WTC11 (cell line): ENCODE measurements at regions not wholly inside any gene's neighbourhood (a gene's known extent, or its start where the extent isn't known, plus 50 kb on each side); places are given as distances from the start of the nearest gene placed in this dataset.

Source experiments
- ATAC-seq: fragments of 200-7000 bp; cut with Tn5 transposase; 2 replicates; pipeline ENCODE4 v1.10.0; 2021; ENCODE audit warnings: mild to moderate bottlenecking, moderate library complexity
- CTCF ChIA-PET: fragments of 300-600 bp; sonication (Branson Sonifier 250); formaldehyde crosslinking; loops from one replicate; lab custom pipeline; 2021; ENCODE audit warnings: antibody characterized with exemption; lab: Charles Lee
- POLR2A ChIA-PET: fragments of 350-600 bp; sonication (Branson Sonifier 250); formaldehyde crosslinking; loops from one replicate; lab custom pipeline; 2021; ENCODE audit warnings: antibody characterized with exemption; lab: Charles Lee
- DNase-seq: peaks from one replicate; pipeline ENCODE4 v3.0.0; 2021; ENCODE audit warnings: low spot score
- H3K27ac Mint-ChIP-seq: 2 replicates; pipeline ENCODE4 v1.8.0; 2021; ENCODE audit warnings: mixed read lengths
- H3K27me3 Mint-ChIP-seq: 2 replicates; pipeline ENCODE4 v1.8.0; 2021; ENCODE audit warnings: low read depth, mild to moderate bottlenecking, moderate library complexity, mixed read lengths
- H3K36me3 Mint-ChIP-seq: 2 replicates; pipeline ENCODE4 v1.8.0; 2021; ENCODE audit warnings: mixed read lengths
- H3K4me1 Mint-ChIP-seq: 2 replicates; pipeline ENCODE4 v1.8.0; 2022; ENCODE audit warnings: mixed read lengths
- H3K4me3 Mint-ChIP-seq: 2 replicates; pipeline ENCODE4 v1.8.0; 2021; ENCODE audit warnings: mild to moderate bottlenecking, moderate library complexity, mixed read lengths
- H3K9me3 Mint-ChIP-seq: 2 replicates; pipeline ENCODE4 v1.8.0; 2021; ENCODE audit warnings: mixed read lengths
- AFF4 ChIP-seq: sonication (generic); formaldehyde crosslinking; IDR thresholded peaks from 2 replicates; pipeline ENCODE4 v1.8.1; 2023; ENCODE audit warnings: mild to moderate bottlenecking, missing genetic modification reagents, borderline replicate concordance
- AR ChIP-seq: fragments of 250-450 bp; sonication (Bioruptor Pico); IDR thresholded peaks from 2 replicates; pipeline ENCODE4 v1.9.0; 2021; ENCODE audit warnings: mild to moderate bottlenecking
- ESRRA ChIP-seq: sonication (generic); formaldehyde crosslinking; IDR thresholded peaks from 2 replicates; pipeline ENCODE4 v1.8.1; 2022; ENCODE audit warnings: mild to moderate bottlenecking, missing genetic modification reagents, borderline replicate concordance
- FOXJ3 ChIP-seq: sonication (generic); formaldehyde crosslinking; IDR thresholded peaks from 2 replicates; pipeline ENCODE4 v1.9.0; 2021; ENCODE audit warnings: missing genetic modification reagents, mild to moderate bottlenecking, borderline replicate concordance
- FOXP1 ChIP-seq: sonication (generic); formaldehyde crosslinking; IDR thresholded peaks from 2 replicates; pipeline ENCODE4 v1.8.0; 2022; ENCODE audit warnings: missing genetic modification reagents, mild to moderate bottlenecking, moderate library complexity, borderline replicate concordance
- JAZF1 ChIP-seq: fragments of 250-450 bp; sonication (Bioruptor Pico); IDR thresholded peaks from 2 replicates; pipeline ENCODE4 v1.9.0; 2021; ENCODE audit warnings: moderate library complexity, mild to moderate bottlenecking, inconsistent platforms
- JUN ChIP-seq: sonication (generic); formaldehyde crosslinking; IDR thresholded peaks from 2 replicates; pipeline ENCODE4 v1.8.0; 2023; ENCODE audit warnings: mild to moderate bottlenecking, missing genetic modification reagents
- MYBL2 ChIP-seq: sonication (generic); formaldehyde crosslinking; IDR thresholded peaks from 2 replicates; pipeline ENCODE4 v1.8.1; 2023; ENCODE audit warnings: mild to moderate bottlenecking, moderate library complexity, missing genetic modification reagents
- NFYB ChIP-seq: sonication (generic); formaldehyde crosslinking; conservative IDR thresholded peaks from 2 replicates; pipeline ENCODE4 v1.8.0; 2022; ENCODE audit warnings: low read depth, missing genetic modification reagents
- NR2C2 ChIP-seq: sonication (generic); formaldehyde crosslinking; IDR thresholded peaks from 2 replicates; pipeline ENCODE4 v1.8.0; 2022; ENCODE audit warnings: mild to moderate bottlenecking, missing genetic modification reagents
- OVOL2 ChIP-seq: fragments of 250-450 bp; sonication (Bioruptor Pico); IDR thresholded peaks from 2 replicates; pipeline ENCODE4 v1.9.0; 2021; ENCODE audit warnings: mild to moderate bottlenecking, borderline replicate concordance
- RELA ChIP-seq: sonication (generic); formaldehyde crosslinking; IDR thresholded peaks from 2 replicates; pipeline ENCODE4 v1.8.1; 2022; ENCODE audit warnings: missing genetic modification reagents, mild to moderate bottlenecking, borderline replicate concordance
- SMAD4 ChIP-seq: sonication (generic); formaldehyde crosslinking; IDR thresholded peaks from 2 replicates; pipeline ENCODE4 v1.8.0; 2022; ENCODE audit warnings: mild to moderate bottlenecking, missing genetic modification reagents
- TEAD1 ChIP-seq: sonication (generic); formaldehyde crosslinking; IDR thresholded peaks from 2 replicates; pipeline ENCODE4 v1.8.0; 2022; ENCODE audit warnings: mild to moderate bottlenecking, missing genetic modification reagents
- TP53 ChIP-seq: sonication (generic); formaldehyde crosslinking; IDR thresholded peaks from 2 replicates; pipeline ENCODE4 v1.8.1; 2023; ENCODE audit warnings: mild to moderate bottlenecking, missing genetic modification reagents
- ZBTB21 ChIP-seq: sonication (generic); formaldehyde crosslinking; IDR thresholded peaks from 2 replicates; pipeline ENCODE4 v1.8.1; 2023; ENCODE audit warnings: mild to moderate bottlenecking, missing genetic modification reagents, borderline replicate concordance
- ZNF219 ChIP-seq: sonication (generic); formaldehyde crosslinking; IDR thresholded peaks from 2 replicates; pipeline ENCODE4 v1.8.0; 2023; ENCODE audit warnings: missing genetic modification reagents, mild to moderate bottlenecking, borderline replicate concordance
- ZNF425 ChIP-seq: fragments of 250-450 bp; sonication (Bioruptor Pico); conservative IDR thresholded peaks from 2 replicates; pipeline ENCODE4 v1.9.0; 2021; ENCODE audit warnings: mild to moderate bottlenecking
- TF ChIP-seq, protein P1 (sequence below): sonication (generic); formaldehyde crosslinking; IDR thresholded peaks from 2 replicates; pipeline ENCODE4 v1.8.1; 2022; ENCODE audit warnings: low read depth, mild to moderate bottlenecking, moderate library complexity, missing genetic modification reagents, borderline replicate concordance

GRCh38 chr5:60340326-60340725 lies 359.6 kb downstream of the DEPDC1B start:
- ChIA-PET CTCF (no interaction called here), POLR2A (no interaction called here)
- Mint-ChIP-seq H3K36me3 (no peaks in the 10 kb centered on the region), H3K27me3 (no peaks in the 10 kb centered on the region), H3K4me3 (no peak overlapping the region), H3K4me1 (no peaks in the 10 kb centered on the region), H3K27ac (no peak overlapping the region), H3K9me3 (no peaks in the 10 kb centered on the region)
- DNase-seq, result no peak
- no peak for TF ChIP-seq NFYB
- no peak for TF ChIP-seq MYBL2 (CRISPR knock-in tag)
- no peak for TF ChIP-seq FOXP1 (CRISPR knock-in tag)
- no peak for TF ChIP-seq NR2C2 (CRISPR knock-in tag)
- TF ChIP-seq ZNF219, result no peak
- no peak for TF ChIP-seq RELA
- no peak for TF ChIP-seq SMAD4 (CRISPR knock-in tag)
- TF ChIP-seq ZBTB21 (CRISPR knock-in tag), result no peak
- no peak for TF ChIP-seq OVOL2 (CRISPR knock-in tag)
- no peak for TF ChIP-seq TEAD1 (CRISPR knock-in tag)
- TF ChIP-seq ESRRA (CRISPR knock-in tag), result no peak
- TF ChIP-seq AFF4 (CRISPR knock-in tag), result no peak
- no peak for TF ChIP-seq AR (CRISPR knock-in tag)
- TF ChIP-seq ZNF425 (CRISPR knock-in tag), result no peak
- no peak for TF ChIP-seq JAZF1 (CRISPR knock-in tag)
- TF ChIP-seq FOXJ3 (CRISPR knock-in tag), result no peak
- no peak for TF ChIP-seq JUN (CRISPR knock-in tag)
- TF ChIP-seq TP53 (CRISPR knock-in tag), result no peak
- TF ChIP-seq, protein P1, sequence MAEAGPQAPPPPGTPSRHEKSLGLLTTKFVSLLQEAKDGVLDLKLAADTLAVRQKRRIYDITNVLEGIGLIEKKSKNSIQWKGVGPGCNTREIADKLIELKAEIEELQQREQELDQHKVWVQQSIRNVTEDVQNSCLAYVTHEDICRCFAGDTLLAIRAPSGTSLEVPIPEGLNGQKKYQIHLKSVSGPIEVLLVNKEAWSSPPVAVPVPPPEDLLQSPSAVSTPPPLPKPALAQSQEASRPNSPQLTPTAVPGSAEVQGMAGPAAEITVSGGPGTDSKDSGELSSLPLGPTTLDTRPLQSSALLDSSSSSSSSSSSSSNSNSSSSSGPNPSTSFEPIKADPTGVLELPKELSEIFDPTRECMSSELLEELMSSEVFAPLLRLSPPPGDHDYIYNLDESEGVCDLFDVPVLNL, result no peak
- no peak for ATAC-seq
